Esophagus squamous epithelium (tissue), 4 donors: ENCODE measurements at regions not wholly inside any gene's neighbourhood (a gene's known extent, or its start where the extent isn't known, plus 50 kb on each side); places are given as distances from the start of the nearest gene placed in this dataset.

Experiments used
- POLR2A ChIP-seq, 4 donors: fragments of 450-650 bp; IDR thresholded peaks; one replicate each; pipeline ENCODE4 v1.6.1; 2017; ENCODE audit warnings: antibody characterized with exemption in 4 of 4, mild to moderate bottlenecking in 4 of 4, moderate library complexity in 3 of 4
- TF ChIP-seq, protein P1 (sequence below), 6 experiments: fragments of 450-650 bp in 4 of 6; fragments of 200-600 bp in 2 of 6; sonication (generic) in 2 of 6; IDR thresholded peaks; one replicate each; pipeline ENCODE4 v1.5.1; 2016 to 2019; ENCODE audit warnings: antibody characterized with exemption in 6 of 6, mild to moderate bottlenecking in 4 of 6, moderate library complexity in 4 of 6

DNA sequence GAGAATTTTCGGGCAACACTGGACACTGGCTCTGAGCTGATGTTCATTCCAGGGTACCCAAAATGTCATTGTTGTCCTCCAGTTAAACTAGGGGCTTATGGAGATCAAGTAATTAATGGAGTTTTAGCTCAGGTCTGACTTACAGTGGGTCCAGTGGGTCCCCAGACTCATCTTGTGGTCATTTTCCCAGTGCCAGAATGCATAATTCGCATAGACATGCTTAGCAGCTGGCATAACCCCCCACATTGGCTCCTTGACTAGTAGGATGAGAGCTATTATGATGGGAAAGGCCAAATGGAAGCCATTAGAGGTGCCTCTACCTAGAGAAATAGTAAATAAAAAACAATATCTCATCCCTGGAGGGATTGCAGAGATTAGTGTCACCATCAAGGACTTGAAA, 818.9 kb downstream of the TMTC2 start:
- TF ChIP-seq POLR2A (IDR thresholded peaks at IDR 0.05), result no peak
- TF ChIP-seq, protein P1, sequence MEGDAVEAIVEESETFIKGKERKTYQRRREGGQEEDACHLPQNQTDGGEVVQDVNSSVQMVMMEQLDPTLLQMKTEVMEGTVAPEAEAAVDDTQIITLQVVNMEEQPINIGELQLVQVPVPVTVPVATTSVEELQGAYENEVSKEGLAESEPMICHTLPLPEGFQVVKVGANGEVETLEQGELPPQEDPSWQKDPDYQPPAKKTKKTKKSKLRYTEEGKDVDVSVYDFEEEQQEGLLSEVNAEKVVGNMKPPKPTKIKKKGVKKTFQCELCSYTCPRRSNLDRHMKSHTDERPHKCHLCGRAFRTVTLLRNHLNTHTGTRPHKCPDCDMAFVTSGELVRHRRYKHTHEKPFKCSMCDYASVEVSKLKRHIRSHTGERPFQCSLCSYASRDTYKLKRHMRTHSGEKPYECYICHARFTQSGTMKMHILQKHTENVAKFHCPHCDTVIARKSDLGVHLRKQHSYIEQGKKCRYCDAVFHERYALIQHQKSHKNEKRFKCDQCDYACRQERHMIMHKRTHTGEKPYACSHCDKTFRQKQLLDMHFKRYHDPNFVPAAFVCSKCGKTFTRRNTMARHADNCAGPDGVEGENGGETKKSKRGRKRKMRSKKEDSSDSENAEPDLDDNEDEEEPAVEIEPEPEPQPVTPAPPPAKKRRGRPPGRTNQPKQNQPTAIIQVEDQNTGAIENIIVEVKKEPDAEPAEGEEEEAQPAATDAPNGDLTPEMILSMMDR (IDR thresholded peaks at IDR 0.05), result no peak
